GM12878 (cell line): ENCODE measurements at regions not wholly inside any gene's neighbourhood (a gene's known extent, or its start where the extent isn't known, plus 50 kb on each side); places are given as distances from the start of the nearest gene placed in this dataset.

Experiments used
- ATAC-seq: fragments of 200-7000 bp; cut with Tn5 transposase; 3 replicates; pipeline ENCODE4 v1.9.1; 2020; ENCODE audit warnings: mild to moderate bottlenecking, moderate library complexity
- BruUV-seq: library from RNA; stranded (reverse); fragments of 400-500 nt; replicated peaks from 2 replicates; lab custom pipeline; 2021; lab: Mats Ljungman, UMichigan
- CTCF ChIA-PET: fragments of 300-600 bp; sonication (Branson Sonifier 250); formaldehyde crosslinking; extraction: SDS; loops from one replicate; lab custom pipeline; 2021; ENCODE audit warnings: inconsistent platforms; lab: Yijun Ruan, JAX
- POLR2A ChIA-PET: fragments of 350-600 bp; formaldehyde crosslinking; extraction: SDS; loops from one replicate; lab custom pipeline; 2021; ENCODE audit warnings: inconsistent platforms; lab: Charles Lee
- RAD21 ChIA-PET: fragments of 300-600 bp; sonication (Branson Sonifier 250); formaldehyde crosslinking; loops from one replicate; lab custom pipeline; 2023; ENCODE audit warnings: antibody characterized with exemption; ENCODE audit not compliant: unreplicated experiment; lab: Charles Lee
- SMC1A ChIA-PET: fragments of 300-600 bp; sonication (Branson Sonifier 250); formaldehyde crosslinking; loops from one replicate; lab custom pipeline; 2023; ENCODE audit not compliant: unreplicated experiment, uncharacterized antibody; lab: Charles Lee
- DNase-seq: peaks from one replicate; pipeline ENCODE4 v3.0.0-alpha.2; 2011; ENCODE audit warnings: low read depth, low spot score
- FAIRE-seq: peaks from 3 replicates; lab custom pipeline; 2011; peaks lifted over from hg19 to GRCh38; lab: Jason Lieb, UNC
- H2AFZ ChIP-seq: 2 replicates; pipeline ENCODE4 v1.6.0; 2011; ENCODE audit warnings: low read depth, low read length, control low read depth; ENCODE audit not compliant: control insufficient read depth
- H3K27ac ChIP-seq: 2 replicates; pipeline ENCODE4 v1.5.1; 2011; ENCODE audit warnings: control low read depth; ENCODE audit not compliant: control insufficient read depth, insufficient read depth
- H3K27me3 ChIP-seq, 2 experiments: replicated peaks in 1 of 2; 2 replicates each; pipeline versions ENCODE4 v1.6.0 to v1.6.1; 2011; ENCODE audit warnings: low read length in 1 of 2; ENCODE audit not compliant: control insufficient read depth in 2 of 2, insufficient read depth in 2 of 2
- H3K36me3 ChIP-seq, 2 experiments: 2 replicates each; pipeline ENCODE4 v1.5.1; 2011; ENCODE audit warnings: low read length in 1 of 2; ENCODE audit not compliant: control insufficient read depth in 2 of 2, insufficient read depth in 2 of 2
- H3K4me1 ChIP-seq: 2 replicates; pipeline ENCODE4 v1.6.1; 2011; ENCODE audit warnings: mild to moderate bottlenecking, low read length, moderate library complexity, mixed read lengths; ENCODE audit not compliant: control insufficient read depth, insufficient read depth
- H3K4me2 ChIP-seq: 2 replicates; pipeline ENCODE4 v1.6.0; 2011; ENCODE audit warnings: control low read depth; ENCODE audit not compliant: control insufficient read depth, insufficient read depth
- H3K4me3 ChIP-seq: fragments of 200-600 bp; sonication (generic); 2 replicates; pipeline ENCODE4 v1.5.1; 2016
- H3K79me2 ChIP-seq: 2 replicates; pipeline ENCODE4 v1.6.0; 2011; ENCODE audit warnings: low read length; ENCODE audit not compliant: control insufficient read depth, insufficient read depth
- H3K9ac ChIP-seq: 2 replicates; pipeline ENCODE4 v1.8.0; 2011; ENCODE audit warnings: low read length, control low read depth, mixed read lengths; ENCODE audit not compliant: control insufficient read depth, insufficient read depth
- H3K9me3 ChIP-seq: replicated peaks from 3 replicates; pipeline ENCODE4 v1.5.1; 2011; ENCODE audit warnings: mild to moderate bottlenecking, low read length; ENCODE audit not compliant: control insufficient read depth, insufficient read depth
- H4K20me1 ChIP-seq: 2 replicates; pipeline ENCODE4 v1.6.0; 2011; ENCODE audit not compliant: control insufficient read depth, insufficient read depth
- ASH2L ChIP-seq: fragments of 300-600, 200-600 bp; sonication (generic); IDR thresholded peaks from 2 replicates; pipeline ENCODE4 v1.6.1; 2017; ENCODE audit warnings: low read depth, mild to moderate bottlenecking, borderline replicate concordance
- BRCA1 ChIP-seq: IDR thresholded peaks from 2 replicates; pipeline ENCODE4 v1.6.1; 2011; ENCODE audit warnings: low read depth, low read length, improper control_type of control experiment
- STAT1 ChIP-seq: fragments of 450-650 bp; conservative IDR thresholded peaks from 2 replicates; pipeline ENCODE4 v1.6.1; 2014; ENCODE audit warnings: antibody characterized with exemption, mild to moderate bottlenecking
- ZSCAN29 ChIP-seq: fragments of 450-650 bp; IDR thresholded peaks from 2 replicates; pipeline ENCODE4 v1.6.1; 2017; ENCODE audit warnings: mild to moderate bottlenecking, moderate library complexity
- WGBS: methylation state at CpG from one replicate; pipeline ENCODE4 v1.1.6; 2016; ENCODE audit warnings: low lambda C conversion rate; ENCODE audit not compliant: insufficient replicate concordance, insufficient coverage; ENCODE audit errors: missing lambda C conversion rate; 5-methylcytosine and 5-hydroxymethylcytosine counted together
- in situ Hi-C: fragments of 300-500 bp; cut with MboI; formaldehyde crosslinking; loops from 9 replicates; pipeline ENCODE4 v1.14.3; 2018; ENCODE audit warnings: mixed read lengths
- intact Hi-C: fragments of 100-400 bp; cut with micrococcal nuclease; formaldehyde crosslinking; loops from one replicate; pipeline ENCODE4 v1.14.2; 2022; ENCODE audit not compliant: unreplicated experiment
- TF ChIP-seq, protein P1 (sequence below): IDR thresholded peaks from 2 replicates; pipeline ENCODE4 v1.6.1; 2012; ENCODE audit warnings: low read length, inconsistent platforms

- TF ChIP-seq STAT1 (no peak), ASH2L (no peak)
- TF ChIP-seq, all 136 proteins: peak for 0
- no peak overlapping the region for H3K4me2 ChIP-seq
- no peak for DNase-seq
- SMC1A ChIA-PET: no interaction called here
- no peak overlapping the region for H3K4me3 ChIP-seq
- no peaks in the 10 kb centered on the region for H3K27me3 ChIP-seq
- RAD21 ChIA-PET: no interaction called here
- no peak overlapping the region for H3K9ac ChIP-seq
- CTCF ChIA-PET: no interaction called here
- in situ Hi-C loops (no loop called here), intact Hi-C loops (no loop called here)
- FAIRE-seq: no peak
- 11% methylated on average over 5 of the region's 5 CpGs for WGBS
- no peaks in the 10 kb centered on the region for H4K20me1 ChIP-seq
- H3K79me2 ChIP-seq: no peaks in the 10 kb centered on the region
- BruUV-seq: no TSS peak
- H3K4me1 ChIP-seq: no peaks in the 10 kb centered on the region
- no peak overlapping the region for H2AFZ ChIP-seq
- H3K36me3 ChIP-seq: no peaks in the 10 kb centered on the region
- POLR2A ChIA-PET: no interaction called here
- no peak overlapping the region for H3K27ac ChIP-seq
- ATAC-seq: no peak
- no peaks in the 10 kb centered on the region for H3K9me3 ChIP-seq
Observed at GRCh38 chr12:115437061-115437567, 753.1 kb upstream of the TBX3 start.

DNA sequence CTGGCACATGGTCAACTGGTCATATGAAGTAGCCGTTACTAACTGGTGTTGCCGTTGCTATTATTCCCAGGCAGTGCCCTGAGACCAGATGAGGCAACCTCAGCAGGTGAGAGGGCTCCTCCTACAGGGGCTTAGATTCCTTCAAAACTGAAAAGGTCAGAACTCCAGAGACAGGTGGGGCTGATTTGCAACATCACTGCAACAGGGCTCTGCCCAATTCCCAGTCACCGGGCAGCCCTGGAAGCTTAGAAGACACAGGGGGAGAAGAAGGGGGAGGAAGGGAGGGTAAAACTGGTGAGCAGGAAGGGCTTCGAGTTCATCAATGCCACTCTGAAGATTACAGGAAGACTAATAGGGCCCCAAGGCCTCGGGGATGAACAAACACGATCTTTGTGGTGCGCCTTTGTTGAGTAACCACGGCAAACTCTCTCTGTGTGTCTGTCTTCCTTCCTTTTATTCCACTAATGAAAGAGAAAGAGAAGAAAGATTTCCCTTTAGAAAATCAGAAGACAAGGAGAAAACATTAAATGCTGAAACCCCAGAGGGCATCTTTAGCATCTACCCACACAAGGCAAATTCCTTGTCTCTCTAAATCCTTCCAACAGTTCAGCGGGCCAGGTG lies 749.1 kb upstream of the TBX3 start:
- no peaks in the 10 kb centered on the region for H3K27me3 ChIP-seq
- CTCF ChIA-PET: interaction anchor here (0.7 kb wide), 1 partner anchor 117 kb away, joined by 3 read pairs; no protein-coding TSS in a partner anchor
- in situ Hi-C loops: no loop called here
- SMC1A ChIA-PET: no interaction called here
- intact Hi-C loops: no loop called here
- H3K79me2 ChIP-seq: no peaks in the 10 kb centered on the region
- H3K27ac ChIP-seq: no peak overlapping the region
- ATAC-seq: no peak
- TF ChIP-seq BRCA1 (no peak), ZSCAN29 (no peak)
- TF ChIP-seq, protein P1, sequence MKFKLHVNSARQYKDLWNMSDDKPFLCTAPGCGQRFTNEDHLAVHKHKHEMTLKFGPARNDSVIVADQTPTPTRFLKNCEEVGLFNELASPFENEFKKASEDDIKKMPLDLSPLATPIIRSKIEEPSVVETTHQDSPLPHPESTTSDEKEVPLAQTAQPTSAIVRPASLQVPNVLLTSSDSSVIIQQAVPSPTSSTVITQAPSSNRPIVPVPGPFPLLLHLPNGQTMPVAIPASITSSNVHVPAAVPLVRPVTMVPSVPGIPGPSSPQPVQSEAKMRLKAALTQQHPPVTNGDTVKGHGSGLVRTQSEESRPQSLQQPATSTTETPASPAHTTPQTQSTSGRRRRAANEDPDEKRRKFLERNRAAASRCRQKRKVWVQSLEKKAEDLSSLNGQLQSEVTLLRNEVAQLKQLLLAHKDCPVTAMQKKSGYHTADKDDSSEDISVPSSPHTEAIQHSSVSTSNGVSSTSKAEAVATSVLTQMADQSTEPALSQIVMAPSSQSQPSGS: no peak
- TF ChIP-seq, all 136 proteins: peak for 0
- Histone ChIP-seq H3K9ac (no peak overlapping the region), H3K9me3 (no peaks in the 10 kb centered on the region), H4K20me1 (no peaks in the 10 kb centered on the region), H2AFZ (no peak overlapping the region), H3K4me1 (no peaks in the 10 kb centered on the region), H3K4me2 (no peak overlapping the region), H3K36me3 (no peaks in the 10 kb centered on the region), H3K4me3 (no peak overlapping the region)
- WGBS: 66% methylated on average over 9 of the region's 9 CpGs
- no TSS peak for BruUV-seq
- no peak for FAIRE-seq
- ChIA-PET POLR2A (no interaction called here), RAD21 (no interaction called here)
- no peak for DNase-seq
